Astrocyte of the cerebellum (primary cell): ENCODE measurements at regions not wholly inside any gene's neighbourhood (a gene's known extent, or its start where the extent isn't known, plus 50 kb on each side); places are given as distances from the start of the nearest gene placed in this dataset.

Source experiments
- DNase-seq: peaks from one replicate; pipeline ENCODE4 v3.0.0-alpha.2; 2011; ENCODE audit warnings: low read depth
- H3K4me3 ChIP-seq: 2 replicates; pipeline ENCODE4 v1.5.1; 2011; ENCODE audit warnings: mild to moderate bottlenecking, low read depth, low read length, moderate library complexity
- in situ Hi-C: cut with HindIII; loops from 2 replicates; pipeline ENCODE4 v1.10.0; 2017; ENCODE audit warnings: low sequenced_read_pairs
- TF ChIP-seq, protein P1 (sequence below): IDR thresholded peaks from 2 replicates; pipeline ENCODE4 v1.5.1; 2012; ENCODE audit warnings: low read length, low read depth, moderate library complexity, mild to moderate bottlenecking; ENCODE audit errors: missing control alignments

DNA sequence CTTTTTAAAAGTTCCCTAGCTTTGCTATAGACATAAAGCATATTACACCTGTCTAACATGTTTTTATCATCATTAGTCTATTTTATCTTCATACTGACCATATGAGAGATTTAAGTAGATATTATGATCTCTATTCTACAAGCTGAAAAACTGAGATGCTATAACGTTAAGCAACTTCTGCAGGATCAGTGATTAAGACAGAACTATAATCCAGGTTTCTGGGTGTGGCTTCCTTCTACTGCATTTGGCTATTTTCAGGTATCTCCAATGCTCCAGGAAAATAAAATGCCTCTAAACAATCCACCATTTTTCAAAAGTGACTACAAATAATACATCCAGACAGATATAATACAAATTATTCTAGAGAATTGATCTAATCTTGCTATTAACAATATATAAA is 53.4 kb downstream of the RGS2 start:
- in situ Hi-C loops, result no loop called here
- TF ChIP-seq, protein P1, sequence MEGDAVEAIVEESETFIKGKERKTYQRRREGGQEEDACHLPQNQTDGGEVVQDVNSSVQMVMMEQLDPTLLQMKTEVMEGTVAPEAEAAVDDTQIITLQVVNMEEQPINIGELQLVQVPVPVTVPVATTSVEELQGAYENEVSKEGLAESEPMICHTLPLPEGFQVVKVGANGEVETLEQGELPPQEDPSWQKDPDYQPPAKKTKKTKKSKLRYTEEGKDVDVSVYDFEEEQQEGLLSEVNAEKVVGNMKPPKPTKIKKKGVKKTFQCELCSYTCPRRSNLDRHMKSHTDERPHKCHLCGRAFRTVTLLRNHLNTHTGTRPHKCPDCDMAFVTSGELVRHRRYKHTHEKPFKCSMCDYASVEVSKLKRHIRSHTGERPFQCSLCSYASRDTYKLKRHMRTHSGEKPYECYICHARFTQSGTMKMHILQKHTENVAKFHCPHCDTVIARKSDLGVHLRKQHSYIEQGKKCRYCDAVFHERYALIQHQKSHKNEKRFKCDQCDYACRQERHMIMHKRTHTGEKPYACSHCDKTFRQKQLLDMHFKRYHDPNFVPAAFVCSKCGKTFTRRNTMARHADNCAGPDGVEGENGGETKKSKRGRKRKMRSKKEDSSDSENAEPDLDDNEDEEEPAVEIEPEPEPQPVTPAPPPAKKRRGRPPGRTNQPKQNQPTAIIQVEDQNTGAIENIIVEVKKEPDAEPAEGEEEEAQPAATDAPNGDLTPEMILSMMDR, result no peak
- no peak overlapping the region for H3K4me3 ChIP-seq
- no peak for DNase-seq

DNA sequence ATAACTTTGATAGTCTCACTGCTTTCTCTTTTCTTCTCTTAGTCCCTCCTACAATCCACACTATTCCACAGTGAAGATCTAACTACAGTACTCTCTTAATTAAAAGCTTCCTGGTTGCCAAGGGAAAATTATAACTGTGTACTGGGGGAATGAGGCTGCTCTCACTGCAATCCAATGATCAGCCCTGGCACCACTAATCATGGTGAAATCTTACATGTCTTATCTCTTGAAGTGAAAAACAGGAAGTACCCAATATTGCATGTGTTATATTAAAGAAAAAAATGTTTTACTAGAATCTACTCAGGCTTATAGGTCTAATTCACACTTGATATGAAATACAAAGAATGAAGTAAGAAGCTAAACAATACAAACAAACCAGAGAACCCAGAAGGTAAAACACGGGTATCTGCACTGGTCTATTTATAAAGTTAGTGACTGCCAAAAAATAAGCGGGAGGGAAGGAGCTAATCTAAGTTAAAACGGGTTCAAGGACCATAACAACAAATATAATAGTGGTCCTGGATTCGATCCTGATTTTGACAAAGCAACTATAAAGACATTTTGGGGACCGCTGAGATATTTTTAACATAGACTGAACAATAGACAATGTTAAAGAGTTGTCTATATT is 57.5 kb downstream of the RGS2 start:
- no peak for DNase-seq
- TF ChIP-seq, protein P1, result no peak
- H3K4me3 ChIP-seq, result no peak overlapping the region
- in situ Hi-C loops, result no loop called here

DNA sequence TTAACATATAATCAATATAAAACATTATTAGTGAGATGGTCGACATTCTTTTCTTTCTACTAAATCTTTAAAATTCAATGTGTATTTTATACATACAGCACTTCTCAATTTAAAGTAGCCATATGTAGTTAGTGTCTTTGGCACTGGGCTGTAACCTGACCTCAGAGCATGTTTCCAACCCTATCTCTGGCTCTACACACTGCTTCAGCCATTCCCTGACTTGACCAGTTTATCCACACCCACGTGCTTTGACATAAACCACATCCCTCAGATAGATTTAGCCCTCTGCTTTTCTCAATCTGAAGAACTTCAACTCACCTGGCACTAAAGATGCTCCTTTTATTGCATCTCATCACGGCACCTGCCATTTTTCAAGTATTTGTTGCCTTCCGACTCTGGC is 58.3 kb downstream of the RGS2 start:
- TF ChIP-seq, protein P1, result no peak
- no peak for DNase-seq
- no peak overlapping the region for H3K4me3 ChIP-seq
- in situ Hi-C loops, result no loop called here

DNA sequence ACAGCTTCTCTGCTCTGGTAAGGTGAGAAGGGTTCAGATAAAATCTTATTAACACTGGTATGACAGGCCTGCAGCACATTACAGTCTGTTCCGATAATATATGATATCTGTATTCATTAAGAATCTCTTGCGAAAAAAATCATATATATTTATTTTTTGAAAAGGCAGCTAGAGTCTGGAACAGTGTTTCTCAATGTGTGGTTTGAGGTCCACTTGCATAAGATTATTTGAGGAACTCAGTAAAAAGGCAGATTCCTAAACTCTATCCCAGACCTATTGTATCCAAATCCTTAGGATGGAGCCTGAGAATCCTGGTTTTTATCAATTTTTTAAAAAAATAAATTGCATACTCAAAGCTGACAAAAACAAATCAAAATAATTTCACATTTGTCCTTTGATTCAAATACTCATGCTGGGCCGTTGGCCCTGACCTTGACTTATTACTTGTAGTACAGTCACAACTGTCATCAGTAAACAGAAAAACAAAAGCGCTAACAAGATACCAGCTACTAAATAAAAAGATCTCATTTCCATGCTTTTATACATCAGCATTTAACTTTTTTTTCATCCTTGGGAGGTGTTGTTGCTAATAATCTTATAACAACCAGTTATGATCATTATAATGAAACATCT is 60.6 kb downstream of the RGS2 start:
- no peak overlapping the region for H3K4me3 ChIP-seq
- no peak for DNase-seq
- TF ChIP-seq, protein P1, result no peak
- in situ Hi-C loops, result no loop called here

DNA sequence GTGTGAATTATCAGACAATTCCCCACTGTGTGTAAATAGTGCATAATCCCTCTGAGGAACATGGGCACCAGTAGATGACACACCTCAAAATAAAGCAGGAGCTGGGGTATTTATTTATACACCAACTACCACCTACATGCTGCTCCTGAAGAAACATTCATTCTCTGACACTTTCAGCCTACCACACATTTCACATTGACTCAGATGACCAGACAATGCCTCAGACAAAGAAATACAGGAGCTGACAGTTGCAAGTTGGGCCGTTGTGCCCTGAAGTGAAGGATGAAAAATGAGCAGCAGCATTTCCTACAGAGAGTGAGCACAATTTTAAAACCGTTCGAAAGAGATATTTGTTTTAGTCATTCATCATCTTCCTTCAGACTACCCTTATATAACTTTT is 63.2 kb downstream of the RGS2 start:
- H3K4me3 ChIP-seq, result no peak overlapping the region
- in situ Hi-C loops, result no loop called here
- DNase-seq, result no peak
- TF ChIP-seq, protein P1, result no peak

DNA sequence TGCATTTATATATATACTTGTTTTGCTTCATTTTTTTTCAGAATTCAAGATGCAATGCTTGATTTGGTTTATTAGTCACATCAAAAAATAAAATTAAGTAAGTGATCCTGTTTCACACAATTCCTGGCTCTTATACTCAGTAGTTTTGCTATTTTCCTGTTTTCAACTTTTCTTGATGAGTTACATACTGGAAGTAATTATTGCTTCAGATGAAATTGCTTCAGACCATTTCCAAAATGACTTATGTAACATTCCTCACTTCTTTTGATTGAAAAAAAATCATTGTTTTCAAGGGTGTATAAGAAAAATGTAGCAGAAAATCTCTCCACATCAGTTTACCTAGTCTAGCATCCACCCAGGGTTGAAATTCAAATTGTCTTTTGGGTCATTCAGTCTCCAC is 65.0 kb downstream of the RGS2 start:
- no peak overlapping the region for H3K4me3 ChIP-seq
- TF ChIP-seq, protein P1, result no peak
- in situ Hi-C loops, result no loop called here
- no peak for DNase-seq

DNA sequence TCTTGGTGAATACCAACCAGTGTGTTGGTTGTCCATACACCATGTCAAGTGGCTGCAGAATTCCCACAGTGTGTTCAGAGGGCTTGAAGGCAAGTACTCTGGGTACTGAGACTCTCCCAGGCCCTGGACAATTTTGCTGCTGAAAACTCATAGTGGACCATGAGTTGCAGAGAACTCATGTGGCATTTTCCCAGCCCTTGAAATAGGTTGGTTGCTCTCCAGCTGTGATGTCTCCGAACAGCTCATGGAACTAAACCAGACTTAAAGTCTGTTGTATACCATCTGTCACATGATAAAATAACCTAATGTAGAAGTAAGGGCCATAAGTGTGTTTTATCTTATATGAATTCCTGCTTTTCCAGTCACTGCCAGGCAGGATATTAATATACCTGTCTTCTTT is 67.8 kb downstream of the RGS2 start:
- TF ChIP-seq, protein P1, result no peak
- in situ Hi-C loops, result no loop called here
- H3K4me3 ChIP-seq, result no peak overlapping the region
- DNase-seq, result no peak
